ENCODE measurements at regions not wholly inside any gene's neighbourhood (a gene's known extent, or its start where the extent isn't known, plus 50 kb on each side); places are given as distances from the start of the nearest gene placed in this dataset.
A peak's percentile ranks its signal among the peaks of the same experiment; 100 is the strongest.

- H3K27me3 ChIP-seq (ENCODE audit: control insufficient read depth, insufficient read depth, low read length) = no peaks in the 10 kb centered on the region
- no peaks in the 10 kb centered on the region for H3K4me1 ChIP-seq (ENCODE audit: control insufficient read depth, insufficient read depth, low read length)
- no peaks in the 10 kb centered on the region for H3K36me3 ChIP-seq (ENCODE audit: control insufficient read depth, insufficient read depth, low read length)
- peaks cover 3% of the 10 kb centered on the region for H3K9me3 ChIP-seq (replicated peaks; ENCODE audit: control insufficient read depth, low read depth, low read length)
- no peak overlapping the region for H3K27ac ChIP-seq (ENCODE audit: low read length)
- no peak overlapping the region for H3K4me3 ChIP-seq (ENCODE audit: low read length)
- 88% methylated on average over 29 of the region's 31 CpGs for WGBS (ENCODE audit: insufficient coverage)
- DNase-seq = no peak
These were observed 189.1 kb downstream of the SLC7A11 start for GRCh38 chr4:138052806-138053632.

DNA sequence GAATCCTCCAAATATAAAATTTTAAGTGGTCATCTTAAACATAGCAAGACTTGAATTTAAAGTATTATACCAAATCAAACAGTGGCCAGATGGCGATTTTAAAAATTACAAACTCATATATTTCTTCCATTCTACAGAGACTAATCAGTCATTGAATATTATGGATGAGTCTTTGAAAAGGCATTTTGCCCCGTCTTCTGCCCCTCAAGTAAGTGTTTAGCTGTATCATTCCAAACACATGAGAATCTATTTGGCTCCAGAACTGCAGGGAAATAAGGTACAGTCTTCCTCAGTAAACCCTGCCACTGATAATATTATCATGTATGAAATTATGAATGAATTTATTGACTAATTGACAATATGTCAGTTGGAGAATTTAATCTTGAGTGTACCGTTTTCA, 191.0 kb downstream of the SLC7A11 start:
- WGBS (ENCODE audit: insufficient coverage) = no CpG with 5 or more reads among the region's 3 CpGs
- Histone ChIP-seq H3K27ac (ENCODE audit: low read length) (no peak overlapping the region), H3K36me3 (ENCODE audit: control insufficient read depth, insufficient read depth, low read length) (no peaks in the 10 kb centered on the region), H3K4me3 (ENCODE audit: low read length) (no peak overlapping the region), H3K9me3 (replicated peaks; ENCODE audit: control insufficient read depth, low read depth, low read length) (peaks cover 3% of the 10 kb centered on the region), H3K4me1 (ENCODE audit: control insufficient read depth, insufficient read depth, low read length) (no peaks in the 10 kb centered on the region), H3K27me3 (ENCODE audit: control insufficient read depth, insufficient read depth, low read length) (no peaks in the 10 kb centered on the region)
- no peak for DNase-seq

GRCh38 chr4:138050601-138051000, 191.5 kb downstream of the SLC7A11 start:
- Histone ChIP-seq H3K4me1 (ENCODE audit: control insufficient read depth, insufficient read depth, low read length) (no peaks in the 10 kb centered on the region), H3K27ac (ENCODE audit: low read length) (no peak overlapping the region), H3K36me3 (ENCODE audit: control insufficient read depth, insufficient read depth, low read length) (no peaks in the 10 kb centered on the region), H3K9me3 (replicated peaks; ENCODE audit: control insufficient read depth, low read depth, low read length) (peaks cover 3% of the 10 kb centered on the region), H3K27me3 (ENCODE audit: control insufficient read depth, insufficient read depth, low read length) (no peaks in the 10 kb centered on the region), H3K4me3 (ENCODE audit: low read length) (no peak overlapping the region)
- no peak for DNase-seq
- no CpG with 5 or more reads among the region's 6 CpGs for WGBS (ENCODE audit: insufficient coverage)

DNA sequence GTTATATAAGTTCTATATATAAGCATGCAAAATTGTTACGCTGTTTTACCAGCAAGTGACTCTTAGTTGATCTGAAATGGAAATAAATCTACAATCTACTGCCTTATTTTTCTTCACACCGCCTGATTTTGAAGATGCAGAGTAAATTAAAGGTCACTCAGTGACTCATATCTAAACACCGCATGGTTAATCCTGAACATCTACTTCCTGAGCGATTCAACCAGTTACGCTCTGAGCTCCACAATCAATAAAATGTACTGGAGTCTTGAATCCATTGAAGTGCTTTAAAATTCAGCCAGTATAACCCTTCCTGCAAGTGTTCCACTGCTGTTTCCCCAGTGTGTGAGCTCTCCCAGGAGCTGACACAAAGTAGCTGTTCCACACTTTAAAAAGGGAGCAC, 192.8 kb downstream of the SLC7A11 start:
- no peak for DNase-seq
- Histone ChIP-seq H3K9me3 (replicated peaks; ENCODE audit: control insufficient read depth, low read depth, low read length) (peaks cover 3% of the 10 kb centered on the region), H3K36me3 (ENCODE audit: control insufficient read depth, insufficient read depth, low read length) (no peaks in the 10 kb centered on the region), H3K4me1 (ENCODE audit: control insufficient read depth, insufficient read depth, low read length) (no peaks in the 10 kb centered on the region), H3K4me3 (ENCODE audit: low read length) (no peak overlapping the region), H3K27ac (ENCODE audit: low read length) (no peak overlapping the region), H3K27me3 (ENCODE audit: control insufficient read depth, insufficient read depth, low read length) (no peaks in the 10 kb centered on the region)
- 81% methylated on average over 3 of the region's 5 CpGs for WGBS (ENCODE audit: insufficient coverage)

GRCh38 chr4:138047290-138047689, 194.9 kb downstream of the SLC7A11 start:
- no peak overlapping the region for H3K27ac ChIP-seq (ENCODE audit: low read length)
- no peaks in the 10 kb centered on the region for H3K36me3 ChIP-seq (ENCODE audit: control insufficient read depth, insufficient read depth, low read length)
- no peak for DNase-seq
- no CpG with 5 or more reads among the region's 5 CpGs for WGBS (ENCODE audit: insufficient coverage)
- H3K9me3 ChIP-seq (replicated peaks; ENCODE audit: control insufficient read depth, low read depth, low read length) = peaks cover 3% of the 10 kb centered on the region
- no peaks in the 10 kb centered on the region for H3K4me1 ChIP-seq (ENCODE audit: control insufficient read depth, insufficient read depth, low read length)
- H3K27me3 ChIP-seq (ENCODE audit: control insufficient read depth, insufficient read depth, low read length) = no peaks in the 10 kb centered on the region
- H3K4me3 ChIP-seq (ENCODE audit: low read length) = no peak overlapping the region

DNA sequence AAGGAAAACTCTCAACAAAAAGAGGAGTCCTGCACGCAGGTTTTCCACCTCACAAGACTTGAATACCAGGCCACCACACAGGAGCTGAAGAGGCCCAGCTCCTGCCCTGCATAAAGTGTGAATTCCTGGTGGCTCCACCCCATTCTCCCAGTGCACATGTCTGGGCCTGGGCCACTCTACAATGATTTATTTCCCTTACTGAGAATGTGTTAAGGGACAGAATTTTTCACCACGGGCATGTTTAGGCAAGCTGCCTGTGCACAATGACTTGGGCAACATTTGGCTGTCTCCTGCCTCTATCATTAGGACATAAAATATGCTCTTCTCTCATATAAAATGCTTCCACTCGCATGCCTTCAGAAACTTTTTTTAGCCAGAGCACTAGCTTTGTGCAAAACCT, 197.1 kb downstream of the SLC7A11 start:
- WGBS (ENCODE audit: insufficient coverage) = no CpG with 5 or more reads among the region's 3 CpGs
- DNase-seq = no peak
- H3K9me3 ChIP-seq (replicated peaks; ENCODE audit: control insufficient read depth, low read depth, low read length) = no peaks in the 10 kb centered on the region
- no peaks in the 10 kb centered on the region for H3K4me1 ChIP-seq (ENCODE audit: control insufficient read depth, insufficient read depth, low read length)
- H3K36me3 ChIP-seq (ENCODE audit: control insufficient read depth, insufficient read depth, low read length) = no peaks in the 10 kb centered on the region
- no peak overlapping the region for H3K4me3 ChIP-seq (ENCODE audit: low read length)
- H3K27me3 ChIP-seq (ENCODE audit: control insufficient read depth, insufficient read depth, low read length) = no peaks in the 10 kb centered on the region
- no peak overlapping the region for H3K27ac ChIP-seq (ENCODE audit: low read length)

GRCh38 chr4:138039010-138039409, 203.1 kb downstream of the SLC7A11 start:
- Histone ChIP-seq H3K9me3 (replicated peaks; ENCODE audit: control insufficient read depth, low read depth, low read length) (no peaks in the 10 kb centered on the region), H3K27ac (ENCODE audit: low read length) (no peak overlapping the region), H3K4me3 (ENCODE audit: low read length) (no peak overlapping the region), H3K27me3 (ENCODE audit: control insufficient read depth, insufficient read depth, low read length) (no peaks in the 10 kb centered on the region), H3K4me1 (ENCODE audit: control insufficient read depth, insufficient read depth, low read length) (peaks cover 12% of the 10 kb centered on the region), H3K36me3 (ENCODE audit: control insufficient read depth, insufficient read depth, low read length) (no peaks in the 10 kb centered on the region)
- 67% methylated on average over 1 of the region's 2 CpGs for WGBS (ENCODE audit: insufficient coverage)
- DNase-seq = no peak

DNA sequence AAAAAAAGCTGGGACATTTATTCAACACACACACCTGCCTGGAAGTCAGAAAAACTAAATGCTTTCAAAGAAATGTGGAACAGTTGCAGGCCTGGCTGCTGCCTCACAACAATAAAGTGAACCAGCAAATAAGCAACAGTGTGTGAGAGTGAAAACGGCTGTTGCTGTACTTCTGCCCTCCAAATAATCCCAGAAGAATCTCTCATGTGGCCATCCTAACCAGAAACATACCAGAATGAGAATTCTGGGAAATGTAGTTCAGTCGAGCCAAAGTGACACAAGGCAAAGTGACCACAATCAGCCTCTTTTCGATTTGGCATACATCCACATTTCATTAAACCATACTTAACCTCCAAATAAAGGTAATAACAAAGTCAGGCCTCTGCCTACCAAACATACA, 204.5 kb downstream of the SLC7A11 start:
- WGBS (ENCODE audit: insufficient coverage) = no CpG with 5 or more reads among the region's 3 CpGs
- peak overlapping the region; percentile 52 for H3K27ac ChIP-seq (ENCODE audit: low read length)
- peaks cover 12% of the 10 kb centered on the region for H3K4me1 ChIP-seq (ENCODE audit: control insufficient read depth, insufficient read depth, low read length)
- H3K36me3 ChIP-seq (ENCODE audit: control insufficient read depth, insufficient read depth, low read length) = no peaks in the 10 kb centered on the region
- peak; percentile 84 for DNase-seq
- H3K27me3 ChIP-seq (ENCODE audit: control insufficient read depth, insufficient read depth, low read length) = no peaks in the 10 kb centered on the region
- H3K9me3 ChIP-seq (replicated peaks; ENCODE audit: control insufficient read depth, low read depth, low read length) = no peaks in the 10 kb centered on the region
- no peak overlapping the region for H3K4me3 ChIP-seq (ENCODE audit: low read length)

DNA sequence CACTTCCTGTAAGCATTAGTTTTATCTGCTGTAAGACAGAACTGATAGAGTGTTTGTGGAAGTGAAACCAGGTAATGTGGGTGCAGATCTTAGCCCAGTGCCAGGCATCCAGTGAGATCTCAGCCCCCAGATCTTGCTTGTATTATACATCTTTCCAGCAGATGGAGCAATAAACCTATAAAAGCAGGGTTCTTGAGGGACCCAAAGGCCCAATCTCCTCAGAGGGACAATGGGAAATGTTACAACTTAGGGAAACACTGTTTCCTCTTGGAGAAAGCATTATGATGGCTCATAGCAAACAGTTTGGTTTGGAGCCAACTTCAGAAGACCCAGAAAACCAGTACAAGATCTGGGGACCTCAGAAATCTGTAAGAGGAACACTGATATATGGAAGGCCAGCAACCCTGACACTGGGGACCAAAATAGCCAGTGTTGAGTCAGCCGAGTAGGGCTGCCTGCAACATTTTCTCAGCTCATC, 206.3 kb downstream of the SLC7A11 start:
- Histone ChIP-seq H3K27me3 (ENCODE audit: control insufficient read depth, insufficient read depth, low read length) (no peaks in the 10 kb centered on the region), H3K27ac (ENCODE audit: low read length) (no peak overlapping the region), H3K4me3 (ENCODE audit: low read length) (no peak overlapping the region), H3K4me1 (ENCODE audit: control insufficient read depth, insufficient read depth, low read length) (peaks cover 12% of the 10 kb centered on the region), H3K36me3 (ENCODE audit: control insufficient read depth, insufficient read depth, low read length) (no peaks in the 10 kb centered on the region), H3K9me3 (replicated peaks; ENCODE audit: control insufficient read depth, low read depth, low read length) (no peaks in the 10 kb centered on the region)
- no CpG with 5 or more reads among the region's 1 CpG for WGBS (ENCODE audit: insufficient coverage)
- DNase-seq = peak; percentile 46

DNA sequence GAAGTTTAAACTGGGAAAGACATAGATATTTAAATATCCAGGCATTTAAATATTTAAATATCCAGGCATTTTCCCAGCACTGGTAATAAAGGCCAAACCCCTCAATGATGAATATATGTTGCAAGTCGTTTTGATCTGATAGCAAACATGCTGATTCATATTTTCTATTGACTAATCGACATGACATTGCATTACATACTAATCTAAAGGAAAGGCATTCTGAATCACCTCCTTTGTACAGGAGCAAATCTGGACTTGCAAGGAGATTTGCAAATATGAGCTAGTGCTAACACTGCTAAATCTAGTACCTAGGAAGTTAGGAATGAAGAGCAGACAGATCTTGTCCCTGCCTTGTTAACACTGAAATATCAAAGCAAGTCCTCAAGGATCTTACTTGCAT, 207.3 kb downstream of the SLC7A11 start:
- H3K36me3 ChIP-seq (ENCODE audit: control insufficient read depth, insufficient read depth, low read length) = no peaks in the 10 kb centered on the region
- H3K4me1 ChIP-seq (ENCODE audit: control insufficient read depth, insufficient read depth, low read length) = peaks cover 12% of the 10 kb centered on the region
- no peak overlapping the region for H3K27ac ChIP-seq (ENCODE audit: low read length)
- H3K27me3 ChIP-seq (ENCODE audit: control insufficient read depth, insufficient read depth, low read length) = no peaks in the 10 kb centered on the region
- no peak overlapping the region for H3K4me3 ChIP-seq (ENCODE audit: low read length)
- DNase-seq = no peak
- no peaks in the 10 kb centered on the region for H3K9me3 ChIP-seq (replicated peaks; ENCODE audit: control insufficient read depth, low read depth, low read length)
- no CpG with 5 or more reads among the region's 2 CpGs for WGBS (ENCODE audit: insufficient coverage)

DNA sequence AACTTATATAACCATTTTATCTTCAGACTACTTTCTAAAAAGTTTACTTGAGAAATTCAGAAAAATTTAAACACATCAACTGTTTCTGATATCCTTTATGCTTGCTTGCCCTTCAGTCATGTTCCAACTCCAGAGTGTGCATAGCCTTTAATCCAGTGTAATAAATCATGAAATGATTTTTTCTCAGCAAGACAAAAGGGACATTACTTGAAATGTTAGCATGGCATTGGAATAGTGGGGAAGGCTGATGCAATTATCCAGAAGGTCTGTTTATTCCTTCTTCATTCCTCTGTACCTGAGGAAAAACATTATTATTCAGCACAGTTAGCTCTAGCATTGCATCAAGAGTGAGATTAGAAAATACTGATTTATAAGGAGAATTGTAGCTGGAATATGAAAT, 209.9 kb downstream of the SLC7A11 start:
- Histone ChIP-seq H3K36me3 (ENCODE audit: control insufficient read depth, insufficient read depth, low read length) (no peaks in the 10 kb centered on the region), H3K4me3 (ENCODE audit: low read length) (no peak overlapping the region), H3K27ac (ENCODE audit: low read length) (no peak overlapping the region), H3K27me3 (ENCODE audit: control insufficient read depth, insufficient read depth, low read length) (no peaks in the 10 kb centered on the region), H3K4me1 (ENCODE audit: control insufficient read depth, insufficient read depth, low read length) (peaks cover 7% of the 10 kb centered on the region), H3K9me3 (replicated peaks; ENCODE audit: control insufficient read depth, low read depth, low read length) (no peaks in the 10 kb centered on the region)
- DNase-seq = no peak
